Left cardiac atrium (tissue), 4 donors: ENCODE measurements at regions not wholly inside any gene's neighbourhood (a gene's known extent, or its start where the extent isn't known, plus 50 kb on each side); places are given as distances from the start of the nearest gene placed in this dataset.

Source experiments
- ATAC-seq, 2 donors: fragments of 200-7000 bp; cut with Tn5 transposase; one replicate each; pipeline ENCODE4 v1.9.1; 2020; ENCODE audit warnings: mild to moderate bottlenecking in 2 of 2, moderate library complexity in 2 of 2
- DNase-seq: peaks from one replicate; pipeline ENCODE4 v3.0.0-alpha.2; 2020
- intact Hi-C, 2 donors: fragments of 100-400 bp; cut with DNase I; formaldehyde crosslinking; loops; one replicate each; pipeline versions ENCODE4 v1.14.1 to v1.15.1; 2022 to 2023
- donor health status: DM: no; HTN: yes; CAD: no.
- donor health status: DM: no; HTN: yes; CAD: no; lungs with severe emphysema.
- donor health status: DM: yes; HTN: yes; CAD: no.
- donor health status: Dilated cardiomyopathy.

DNA sequence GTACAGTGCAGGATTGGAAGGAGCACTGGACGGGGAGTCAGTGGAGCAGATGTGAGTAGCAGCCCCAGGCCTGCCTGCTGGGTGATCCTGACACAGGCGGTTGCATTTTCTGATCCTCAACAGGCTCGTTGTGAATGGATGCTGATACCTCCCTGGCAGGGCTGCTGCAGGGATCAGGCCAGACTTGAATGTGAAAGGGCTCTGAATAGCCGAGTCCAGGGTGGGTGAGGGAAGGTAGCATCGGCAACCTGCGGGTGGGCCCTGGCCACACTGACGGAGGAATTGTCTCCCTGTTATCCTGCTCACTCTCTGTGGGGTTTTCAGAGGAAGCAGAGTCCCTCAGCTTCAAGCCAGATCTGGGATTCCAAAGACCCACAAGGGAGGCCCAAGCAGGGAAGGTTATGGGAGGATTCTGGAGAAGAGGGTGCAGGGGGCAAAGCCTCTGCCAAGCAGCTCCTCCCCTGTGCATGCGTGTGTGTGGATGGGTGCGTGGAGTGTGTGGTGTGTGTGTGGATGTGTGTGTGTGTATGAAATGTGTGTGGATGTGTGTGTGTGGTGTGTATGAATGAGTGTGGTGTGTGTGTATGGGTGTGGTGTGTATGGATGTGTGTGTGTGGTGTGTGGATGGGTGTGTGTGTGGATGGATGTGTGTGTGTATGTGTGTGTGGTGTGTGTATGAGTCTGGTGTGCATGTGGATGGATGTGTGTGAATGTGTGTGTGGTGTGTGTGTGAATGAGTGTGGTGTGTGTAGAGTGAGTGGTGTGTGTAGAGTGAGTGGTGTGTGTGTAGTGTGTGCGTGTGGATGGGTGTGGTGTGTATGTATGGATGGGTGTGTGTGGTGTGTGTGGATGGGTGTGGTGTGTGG, 100.3 kb downstream of the UBIAD1 start:
- no peak for DNase-seq
- intact Hi-C loops: no loop called here
- no peak for ATAC-seq

DNA sequence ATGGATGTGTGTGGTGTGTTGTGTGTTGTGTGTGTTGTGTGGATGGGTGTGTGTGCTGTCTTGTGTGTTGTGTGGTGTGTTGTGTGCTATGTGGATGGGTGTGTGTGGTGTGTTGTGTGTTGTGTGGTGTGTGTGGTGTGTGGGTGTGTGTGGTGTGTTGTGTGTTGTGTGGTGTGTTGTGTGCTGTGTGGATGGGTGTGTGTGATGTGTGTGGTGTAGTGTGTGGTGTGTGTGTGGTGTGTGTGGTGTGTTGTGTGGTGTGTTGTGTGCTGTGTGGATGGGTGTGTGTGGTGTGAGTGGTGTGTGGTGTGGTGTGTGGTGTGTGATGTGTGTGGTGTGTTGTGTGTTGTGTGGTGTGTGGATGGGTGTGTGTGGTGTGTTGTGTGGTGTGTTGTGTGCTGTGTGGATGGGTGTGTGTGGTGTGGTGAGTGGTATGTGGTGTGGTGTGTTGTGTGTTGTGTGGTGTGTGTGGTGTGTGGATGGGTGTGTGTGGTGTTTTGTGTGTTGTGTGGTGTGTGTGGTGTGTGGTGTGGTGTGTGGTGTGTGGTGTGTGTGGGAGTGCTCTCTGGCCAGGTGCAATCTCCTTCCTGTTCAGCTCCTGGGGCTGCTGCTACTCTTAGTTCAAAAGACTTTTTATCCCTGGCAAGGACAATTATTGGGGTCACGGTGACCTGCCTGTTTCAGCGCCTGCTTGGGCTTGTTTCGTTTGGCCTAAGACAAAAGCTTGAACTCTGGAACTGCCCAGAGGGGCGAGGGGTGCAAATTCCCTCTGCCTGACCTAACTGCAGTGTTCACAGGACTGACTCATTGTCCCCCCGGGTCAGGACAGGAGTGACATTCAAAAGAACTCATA, 101.1 kb downstream of the UBIAD1 start:
- no peak for ATAC-seq
- DNase-seq: no peak
- intact Hi-C loops: no loop called here

DNA sequence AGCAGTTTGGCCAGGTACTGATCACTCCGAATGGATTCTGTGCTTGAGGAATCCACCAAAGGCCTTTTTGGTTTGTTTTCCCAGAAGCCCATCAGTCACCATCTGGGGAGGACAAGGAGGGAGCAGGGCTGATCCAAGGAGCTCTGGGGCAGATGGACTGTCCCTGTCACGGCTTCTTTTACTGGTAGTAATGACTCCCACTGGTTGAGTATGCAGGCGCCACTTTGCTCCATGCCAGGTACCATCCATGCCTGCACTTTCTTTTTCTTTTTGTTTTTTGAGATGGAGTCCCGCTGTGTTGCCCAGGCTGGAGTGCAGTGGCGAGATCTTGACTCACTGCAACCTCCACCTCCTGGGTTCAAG, 101.7 kb downstream of the UBIAD1 start:
- ATAC-seq: no peak
- intact Hi-C loops: no loop called here

DNA sequence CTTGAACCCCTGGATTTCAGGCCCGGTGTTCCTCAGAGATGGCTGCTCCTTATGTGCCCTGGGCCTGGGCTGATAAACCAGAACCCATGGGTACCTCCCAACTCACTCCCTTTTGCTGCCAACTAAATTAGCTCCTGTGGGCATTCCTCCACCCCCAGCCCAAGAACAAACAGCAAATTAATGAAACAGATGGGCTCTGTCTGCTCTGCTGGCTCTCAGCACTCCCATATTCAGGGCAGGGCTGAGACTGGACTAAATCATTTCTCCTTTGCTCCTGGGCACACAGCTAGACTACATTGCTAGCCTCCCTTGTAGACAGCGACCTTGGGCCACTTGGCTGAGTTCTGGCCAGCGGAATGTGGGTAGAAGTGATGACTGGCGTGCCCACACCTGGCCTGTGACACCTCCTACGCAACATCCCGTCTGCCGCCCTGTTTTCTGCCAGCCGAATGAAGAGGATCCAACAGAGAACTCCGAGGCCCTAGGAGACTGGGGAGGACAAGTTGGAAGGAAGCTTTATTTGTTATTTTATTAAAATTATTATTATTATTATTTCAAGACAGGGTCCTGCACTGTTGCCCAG, 101.9 kb upstream of the DISP3 start:
- DNase-seq: no peak
- intact Hi-C loops: no loop called here
- ATAC-seq: no peak

More for the DNA sequence above, 101.7 kb downstream of the UBIAD1 start:
- DNase-seq: no peak

DNA sequence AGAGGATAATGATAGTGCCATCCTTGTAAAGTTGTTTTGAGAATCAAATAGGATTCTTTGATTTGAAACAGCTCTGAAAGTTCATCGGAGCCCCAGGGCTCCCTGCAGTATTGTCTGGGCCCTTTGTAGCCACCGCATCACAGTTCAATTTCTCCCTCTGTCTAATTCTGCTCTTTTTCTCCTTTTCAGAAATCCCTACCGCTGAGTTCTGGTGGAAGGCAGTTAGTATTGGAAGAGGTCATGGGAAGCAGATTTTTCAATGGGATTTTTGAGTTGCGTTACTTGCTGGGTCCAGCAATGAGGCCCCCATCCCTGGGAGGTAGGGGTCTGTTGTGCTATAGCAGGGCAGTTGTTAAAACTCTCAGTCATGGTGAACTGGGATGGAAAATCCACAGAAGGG, 101.0 kb upstream of the DISP3 start:
- intact Hi-C loops: no loop called here
- DNase-seq (no peak), ATAC-seq (no peak)

DNA sequence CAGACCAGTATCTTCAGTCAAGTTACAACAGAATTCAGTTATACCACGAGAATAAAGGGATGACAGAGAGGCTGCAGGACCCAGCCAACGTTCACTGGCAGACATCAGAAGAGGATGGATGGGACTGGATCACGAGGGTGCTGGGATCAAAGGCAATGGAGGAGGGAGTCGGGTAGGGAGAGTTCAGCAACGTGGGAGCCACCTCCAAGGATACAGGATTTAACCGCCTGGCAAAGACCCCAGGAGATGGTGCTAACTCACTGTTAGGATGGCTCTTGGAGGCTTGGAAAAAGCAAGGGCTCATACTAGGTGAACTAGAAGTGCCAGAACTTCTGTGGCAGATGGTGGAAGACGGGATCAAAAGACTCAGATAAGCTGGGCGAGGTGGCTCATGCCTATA, 99.1 kb upstream of the DISP3 start:
- DNase-seq (no peak), ATAC-seq (no peak)
- intact Hi-C loops: no loop called here

DNA sequence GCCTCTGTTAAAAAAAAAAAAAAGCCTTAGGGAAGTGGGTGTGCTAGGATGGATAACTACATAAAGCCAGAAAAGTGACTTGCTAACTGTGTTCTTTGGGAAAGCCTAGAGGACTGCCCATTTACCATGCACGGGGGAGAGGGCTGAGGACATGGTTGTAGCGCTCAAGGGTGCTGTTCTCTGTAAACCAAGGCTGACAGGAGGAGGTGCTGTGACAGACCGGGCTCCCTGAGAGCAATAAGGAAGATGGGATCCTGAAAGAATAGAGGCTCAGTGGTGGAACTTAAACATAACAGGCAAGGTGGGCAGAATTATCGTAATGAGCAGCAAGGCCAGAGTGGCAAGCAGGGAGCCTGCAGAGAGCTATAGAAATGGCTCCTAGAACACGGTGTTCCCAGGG, 98.5 kb upstream of the DISP3 start:
- no peak for DNase-seq
- intact Hi-C loops: no loop called here
- ATAC-seq: no peak

DNA sequence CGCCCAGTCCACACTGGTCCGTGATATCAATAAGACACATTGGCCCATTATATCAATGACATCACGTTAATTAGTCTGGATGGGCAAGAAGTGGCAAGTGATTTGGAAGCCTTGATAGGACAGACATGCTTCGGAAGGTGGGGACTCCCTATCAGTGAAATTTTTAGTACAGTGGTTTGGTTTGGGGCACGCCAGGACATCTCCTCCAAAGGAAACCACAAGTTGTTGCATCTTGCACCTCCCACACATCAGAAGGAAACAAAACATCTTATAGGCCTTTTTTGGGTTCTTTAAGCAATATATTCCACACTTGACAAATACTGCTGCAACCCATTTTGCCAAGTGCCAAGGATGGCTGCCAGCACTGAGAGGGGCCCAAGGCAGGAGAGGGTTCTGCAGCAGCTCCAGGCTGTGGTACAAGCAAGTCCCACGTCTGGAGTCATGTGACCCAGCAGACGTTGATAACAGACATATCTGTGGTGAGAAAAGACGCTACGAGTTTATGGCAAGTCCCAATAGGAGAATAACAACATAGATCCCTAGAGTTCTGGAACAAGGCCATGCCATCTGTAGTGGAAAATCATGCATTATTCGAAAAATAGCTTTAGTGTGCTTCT, 95.3 kb upstream of the DISP3 start:
- ATAC-seq (no peak), DNase-seq (no peak)
- intact Hi-C loops: no loop called here

DNA sequence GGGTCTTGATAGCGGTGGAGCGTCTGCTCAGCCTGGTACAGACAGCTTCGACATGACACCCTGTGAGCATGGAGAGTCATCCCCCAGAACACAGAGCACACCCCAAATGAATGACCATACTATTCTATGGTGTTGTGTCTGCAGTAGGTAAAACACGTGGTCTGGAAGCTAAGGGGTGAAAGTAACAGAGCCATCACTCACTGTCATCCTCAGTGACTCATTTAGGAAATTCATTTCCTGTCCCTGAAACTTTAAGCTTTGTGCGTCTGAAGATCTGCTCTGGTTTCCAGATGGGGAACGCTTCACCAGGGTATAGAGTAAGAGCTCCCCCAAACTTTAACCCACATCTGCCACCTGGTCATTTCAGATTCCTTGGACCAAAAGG, 94.8 kb upstream of the DISP3 start:
- intact Hi-C loops: no loop called here
- ATAC-seq (no peak), DNase-seq (no peak)

DNA sequence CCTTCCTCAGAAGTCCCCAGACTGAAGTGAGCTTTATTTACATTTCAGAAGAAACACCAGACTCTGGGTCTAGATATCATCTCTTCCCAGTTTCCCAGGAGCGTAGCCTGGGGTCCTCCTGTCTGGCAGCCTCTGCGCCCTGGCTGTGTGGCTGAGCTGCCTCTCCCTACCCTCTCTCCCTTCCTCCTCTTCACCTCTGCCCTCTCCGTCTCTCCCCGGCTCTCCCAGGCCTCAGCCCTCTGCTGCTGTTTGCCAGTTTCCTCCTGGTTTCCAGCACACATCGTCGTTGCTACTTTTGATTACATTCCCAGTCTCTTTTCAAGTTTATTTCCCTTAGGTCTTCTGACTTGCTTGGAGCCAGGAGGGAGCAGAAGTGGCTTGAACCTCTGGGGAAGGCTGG, 91.1 kb upstream of the DISP3 start:
- no peak for DNase-seq
- intact Hi-C loops: no loop called here
- ATAC-seq: no peak

DNA sequence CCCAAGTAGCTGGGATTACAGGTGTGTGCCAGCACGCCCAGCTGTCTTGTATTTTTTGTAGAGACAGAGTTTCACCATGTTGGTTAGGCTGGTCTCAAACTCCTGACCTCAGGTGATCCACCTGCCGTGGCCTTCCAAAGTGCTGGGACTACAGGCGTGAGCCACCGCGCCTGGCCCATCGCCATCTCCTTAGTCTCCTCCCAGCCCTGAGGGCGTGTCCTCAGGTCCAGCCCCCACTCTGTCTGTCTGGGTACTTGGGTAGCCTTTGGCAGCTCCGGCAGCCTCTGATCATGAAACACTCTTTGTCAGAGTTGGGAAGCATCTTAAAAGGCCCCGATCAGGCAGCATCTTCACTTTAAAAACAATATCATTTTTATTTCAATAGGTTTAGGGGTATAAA, 90.3 kb upstream of the DISP3 start:
- DNase-seq (no peak), ATAC-seq (no peak)
- intact Hi-C loops: no loop called here

DNA sequence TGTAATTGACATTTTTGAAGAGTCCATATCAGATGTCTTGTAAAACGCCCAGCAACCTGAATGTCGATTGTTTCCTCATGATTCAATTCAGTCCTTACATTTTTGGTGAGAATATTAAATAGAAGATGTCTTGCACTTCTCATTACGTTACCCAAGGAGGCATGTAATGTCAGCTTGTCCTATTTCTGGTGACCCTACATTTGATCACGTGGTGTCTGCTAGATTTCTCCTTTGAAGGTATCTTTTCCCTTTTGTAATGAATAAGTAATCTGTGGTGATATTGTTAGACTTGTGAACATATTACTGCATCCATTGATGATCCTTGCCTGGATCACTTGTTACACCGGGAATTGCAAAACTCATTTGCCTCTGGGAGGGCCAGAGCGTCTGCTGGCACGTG, 87.6 kb upstream of the DISP3 start:
- intact Hi-C loops: no loop called here
- ATAC-seq (no peak), DNase-seq (no peak)

DNA sequence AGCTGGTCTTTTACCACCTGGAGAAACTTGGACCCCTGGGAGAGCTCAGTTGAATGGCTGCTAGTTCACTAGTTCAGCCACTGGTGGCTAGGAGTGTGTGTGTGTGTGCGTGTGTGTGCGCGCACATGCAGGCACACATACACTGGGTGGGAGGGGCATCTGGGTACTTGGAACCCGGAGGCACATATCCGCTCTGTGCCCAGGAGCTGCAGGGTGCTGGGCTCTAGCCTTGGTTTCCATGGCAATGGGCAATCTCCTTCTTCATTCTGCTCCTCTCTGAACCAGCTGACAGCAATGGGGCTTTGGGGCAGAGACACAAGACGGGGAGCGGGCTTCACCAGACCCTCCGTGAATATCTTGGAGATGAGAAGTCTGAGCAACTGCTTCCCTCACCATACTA, 87.1 kb upstream of the DISP3 start:
- DNase-seq (no peak), ATAC-seq (no peak)
- intact Hi-C loops: no loop called here

DNA sequence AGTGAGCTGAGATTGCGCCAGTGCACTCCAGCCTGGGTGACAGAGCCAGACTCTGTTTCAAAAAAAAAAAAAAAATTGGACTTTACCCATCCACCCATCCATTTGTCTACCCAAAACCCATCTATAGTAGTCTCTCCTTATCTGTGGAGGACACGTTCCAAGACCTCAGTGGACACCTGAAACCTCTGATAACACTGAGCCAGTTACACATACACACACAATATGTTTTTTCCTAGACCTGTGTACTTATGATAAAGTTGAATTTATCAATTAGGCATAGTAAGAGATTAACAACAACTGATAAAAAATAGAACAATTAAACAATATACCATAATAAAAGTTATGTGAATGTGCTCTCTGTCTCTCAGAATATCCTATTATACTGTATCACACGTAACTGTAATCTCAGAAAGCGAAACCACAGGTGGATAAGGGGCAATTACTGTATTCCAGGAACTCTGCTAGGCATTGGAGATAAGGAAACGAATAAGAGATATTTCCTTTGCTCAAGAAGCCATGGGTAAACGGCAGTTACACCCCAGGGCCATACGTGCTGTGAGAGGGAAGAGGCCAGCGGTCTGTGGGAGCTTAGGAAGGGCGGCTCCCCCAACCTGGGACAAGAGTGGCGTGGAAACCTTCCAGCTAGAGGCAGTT, 84.2 kb upstream of the DISP3 start:
- ATAC-seq: no peak
- DNase-seq: no peak
- intact Hi-C loops: no loop called here

DNA sequence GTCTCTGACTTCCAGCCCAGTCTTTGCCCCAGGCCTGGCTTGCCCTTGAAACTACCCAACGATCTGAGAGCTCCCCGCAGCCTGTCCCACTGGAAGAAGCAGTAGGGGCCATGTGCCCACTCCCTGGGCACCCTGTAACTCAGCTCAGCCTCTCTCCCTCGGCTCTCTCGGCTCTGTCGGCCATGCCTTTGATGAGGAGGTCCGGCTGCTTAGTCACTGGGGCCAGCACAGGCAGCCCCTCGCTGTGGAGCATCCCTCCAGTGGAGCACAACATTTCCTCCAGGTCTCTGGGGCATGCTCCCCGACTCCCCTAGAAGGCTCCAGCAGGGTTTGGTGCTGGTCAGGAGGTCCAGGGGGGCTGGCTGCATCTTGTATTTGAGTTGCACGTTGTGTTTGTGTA, 83.3 kb upstream of the DISP3 start:
- intact Hi-C loops: no loop called here
- DNase-seq (no peak), ATAC-seq (no peak)

DNA sequence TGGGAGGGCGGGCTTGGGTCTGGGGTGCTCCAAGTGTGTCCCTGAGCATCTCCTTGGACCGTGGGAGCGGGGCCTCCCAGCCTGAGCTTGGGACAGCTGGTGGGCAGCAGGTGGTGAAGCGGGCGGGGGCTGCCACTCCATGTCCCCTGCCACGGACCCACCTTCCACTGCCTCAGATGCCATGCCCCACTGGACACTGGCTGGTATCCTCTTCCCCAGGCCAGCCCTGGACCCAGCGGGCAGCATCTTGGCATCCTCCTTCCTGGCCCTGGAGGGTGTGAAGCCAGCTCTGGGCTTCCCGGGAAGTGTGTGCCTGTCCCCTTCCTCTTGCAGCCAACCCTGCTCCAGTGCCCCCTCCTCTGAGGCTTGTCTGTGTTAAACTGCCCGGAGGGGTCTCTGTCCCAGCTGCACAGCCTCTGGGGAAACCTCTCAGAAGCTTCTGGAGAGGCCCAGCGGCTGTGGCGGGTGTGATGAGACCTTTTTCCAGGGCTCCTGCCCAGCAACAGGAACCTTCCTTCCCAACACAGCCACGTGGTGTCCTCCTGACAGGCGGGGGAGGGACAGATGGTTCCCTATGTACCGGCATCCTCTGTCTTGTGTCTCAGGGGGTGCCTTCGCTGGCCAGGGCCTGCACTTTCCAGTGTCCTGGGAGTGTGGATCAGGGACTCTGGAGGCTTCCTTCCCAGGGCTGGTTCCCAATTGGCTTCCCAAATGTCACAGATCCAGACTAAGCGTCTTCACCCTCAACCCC, 81.6 kb upstream of the DISP3 start:
- ATAC-seq: no peak
- intact Hi-C loops: no loop called here
- DNase-seq: no peak

DNA sequence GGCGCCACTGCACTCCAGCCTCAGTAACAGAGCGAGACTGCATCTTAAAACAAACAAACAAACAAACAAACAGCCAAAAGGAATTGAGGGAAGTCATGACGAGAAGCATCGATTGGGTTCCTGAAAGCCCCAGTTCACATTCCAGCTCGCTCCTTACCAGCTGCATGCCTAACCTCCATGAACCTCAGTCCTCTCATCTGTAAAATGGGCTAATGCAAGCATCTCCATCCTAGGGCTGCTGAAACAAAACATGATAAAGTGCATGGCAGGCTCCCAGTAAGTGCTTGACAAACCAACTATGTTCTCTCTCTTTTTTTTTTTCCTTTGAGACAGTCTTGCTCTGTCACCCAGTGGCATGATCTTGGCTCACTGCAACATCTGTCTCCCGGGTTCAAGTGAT, 79.7 kb upstream of the DISP3 start:
- ATAC-seq (no peak), DNase-seq (no peak)
- intact Hi-C loops: no loop called here

DNA sequence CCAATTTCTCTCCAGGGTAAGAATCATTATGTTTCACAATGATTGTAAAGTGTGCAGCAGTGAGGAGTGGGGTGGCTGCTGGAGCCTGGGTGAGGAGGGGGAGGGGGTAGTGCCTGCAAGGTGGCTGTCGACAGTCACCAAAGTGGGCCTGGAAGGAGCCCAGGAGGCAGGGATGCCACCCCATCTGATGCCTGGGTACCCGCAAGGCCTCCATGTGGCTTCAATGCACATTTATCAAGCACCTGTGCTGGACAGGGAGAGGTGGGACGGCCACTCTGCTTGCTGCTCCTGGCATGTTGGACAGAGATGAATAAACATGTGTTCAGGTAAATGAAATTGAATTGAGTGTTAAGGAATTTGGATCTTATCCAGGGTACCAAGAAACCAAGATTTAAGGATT, 78.8 kb upstream of the DISP3 start:
- intact Hi-C loops: no loop called here
- ATAC-seq (no peak), DNase-seq (no peak)

DNA sequence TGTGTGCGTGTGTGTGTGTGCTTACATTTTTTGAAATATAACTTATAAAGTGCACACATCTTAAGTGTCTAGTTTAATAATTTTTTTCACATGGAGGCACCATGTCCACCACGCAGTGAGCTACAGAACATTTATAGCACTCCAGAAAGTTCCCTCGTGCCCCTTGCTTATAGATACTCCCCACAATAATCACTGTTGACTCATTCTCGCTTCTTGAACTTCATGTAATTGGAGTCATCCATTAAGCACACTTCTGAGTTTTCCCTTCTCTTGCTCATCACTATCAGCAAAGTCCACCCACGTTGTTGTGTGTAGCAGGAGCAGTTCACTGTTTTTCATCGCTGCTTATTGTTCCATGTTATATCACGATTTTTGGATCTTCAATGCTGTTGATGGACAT, 78.4 kb upstream of the DISP3 start:
- DNase-seq: no peak
- ATAC-seq: no peak
- intact Hi-C loops: no loop called here
